BLaER1 (cell line): ENCODE measurements at regions not wholly inside any gene's neighbourhood (a gene's known extent, or its start where the extent isn't known, plus 50 kb on each side); places are given as distances from the start of the nearest gene placed in this dataset.

Source experiments
- H3K27ac ChIP-seq: shearing (Covaris generic); formaldehyde crosslinking; 2 replicates; pipeline ENCODE4 v1.8.1; 2022
- H3K27me3 ChIP-seq: shearing (Covaris generic); formaldehyde crosslinking; 2 replicates; pipeline ENCODE4 v1.8.1; 2022
- H3K36me3 ChIP-seq: shearing (Covaris generic); formaldehyde crosslinking; 2 replicates; pipeline ENCODE4 v1.8.1; 2022
- H3K4me1 ChIP-seq: shearing (Covaris generic); formaldehyde crosslinking; 2 replicates; pipeline ENCODE4 v1.8.1; 2022
- H3K4me2 ChIP-seq: shearing (Covaris generic); formaldehyde crosslinking; 2 replicates; pipeline ENCODE4 v1.8.1; 2022
- H3K4me3 ChIP-seq: shearing (Covaris generic); formaldehyde crosslinking; 2 replicates; pipeline ENCODE4 v1.8.1; 2022
- H3K9ac ChIP-seq: shearing (Covaris generic); formaldehyde crosslinking; 2 replicates; pipeline ENCODE4 v1.8.1; 2022
- H3K9me3 ChIP-seq: shearing (Covaris generic); formaldehyde crosslinking; 2 replicates; pipeline ENCODE4 v1.8.1; 2022
- H4K20me1 ChIP-seq: shearing (Covaris generic); formaldehyde crosslinking; 2 replicates; pipeline ENCODE4 v1.8.1; 2022
- Cebpa-rat ChIP-seq: shearing (Covaris generic); IDR thresholded peaks from 2 replicates; pipeline ENCODE4 v1.8.1; 2022

GRCh38 chr4:18292411-18292810 lies 270.9 kb upstream of the LCORL start:
- Histone ChIP-seq H3K9me3 (no peaks in the 10 kb centered on the region), H3K9ac (no peak overlapping the region)
- no peak for TF ChIP-seq Cebpa-rat

GRCh38 chr4:18291981-18292380 lies 270.4 kb upstream of the LCORL start:
- Histone ChIP-seq H3K36me3 (no peaks in the 10 kb centered on the region), H3K27ac (no peak overlapping the region), H3K9ac (no peak overlapping the region), H3K4me1 (no peaks in the 10 kb centered on the region), H3K27me3 (no peaks in the 10 kb centered on the region), H4K20me1 (no peaks in the 10 kb centered on the region), H3K9me3 (no peaks in the 10 kb centered on the region), H3K4me3 (no peak overlapping the region), H3K4me2 (no peak overlapping the region)
- TF ChIP-seq Cebpa-rat: no peak

More at GRCh38 chr4:18292411-18292810, 270.9 kb upstream of the LCORL start:
- Histone ChIP-seq H3K4me2 (no peak overlapping the region), H3K4me1 (no peaks in the 10 kb centered on the region), H3K4me3 (no peak overlapping the region), H3K27ac (no peak overlapping the region), H3K36me3 (no peaks in the 10 kb centered on the region), H4K20me1 (no peaks in the 10 kb centered on the region), H3K27me3 (no peaks in the 10 kb centered on the region)

- Histone ChIP-seq H3K4me1 (no peaks in the 10 kb centered on the region), H3K27me3 (no peaks in the 10 kb centered on the region), H3K4me2 (no peak overlapping the region), H4K20me1 (no peaks in the 10 kb centered on the region), H3K27ac (no peak overlapping the region), H3K9me3 (no peaks in the 10 kb centered on the region), H3K9ac (no peak overlapping the region), H3K36me3 (no peaks in the 10 kb centered on the region), H3K4me3 (no peak overlapping the region)
- no peak for TF ChIP-seq Cebpa-rat
Measured at GRCh38 chr4:18291256-18291655, 269.7 kb upstream of the LCORL start.

- Histone ChIP-seq H3K36me3 (no peaks in the 10 kb centered on the region), H3K4me1 (no peaks in the 10 kb centered on the region), H3K9ac (no peak overlapping the region), H3K4me3 (no peak overlapping the region), H3K4me2 (no peak overlapping the region), H4K20me1 (no peaks in the 10 kb centered on the region), H3K27me3 (no peaks in the 10 kb centered on the region), H3K9me3 (no peaks in the 10 kb centered on the region), H3K27ac (no peak overlapping the region)
- peak; percentile 88; the same call in 1 of the 2 replicates for TF ChIP-seq Cebpa-rat
Measured at GRCh38 chr4:18285357-18285756, 263.8 kb upstream of the LCORL start.

- no peak overlapping the region for H3K4me3 ChIP-seq
Measured at GRCh38 chr4:18278244-18278643, 256.7 kb upstream of the LCORL start.

GRCh38 chr4:18262832-18263231 lies 241.3 kb upstream of the LCORL start:
- Histone ChIP-seq H3K27ac (no peak overlapping the region), H3K9me3 (0 out of 2 replicates have a peak, but pooled peaks cover 5% of the 10 kb centered on the region), H3K9ac (no peak overlapping the region), H3K27me3 (no peaks in the 10 kb centered on the region), H3K4me1 (no peaks in the 10 kb centered on the region), H3K36me3 (no peaks in the 10 kb centered on the region), H3K4me3 (no peak overlapping the region), H4K20me1 (no peaks in the 10 kb centered on the region), H3K4me2 (no peak overlapping the region)
- TF ChIP-seq Cebpa-rat: no peak

More at GRCh38 chr4:18278244-18278643, 256.7 kb upstream of the LCORL start:
- TF ChIP-seq Cebpa-rat: no peak
- H3K4me2 ChIP-seq: no peak overlapping the region
- H3K9ac ChIP-seq: no peak overlapping the region
- H4K20me1 ChIP-seq: no peaks in the 10 kb centered on the region
- H3K27me3 ChIP-seq: no peaks in the 10 kb centered on the region
- no peaks in the 10 kb centered on the region for H3K4me1 ChIP-seq
- H3K36me3 ChIP-seq: no peaks in the 10 kb centered on the region
- H3K27ac ChIP-seq: no peak overlapping the region
- no peaks in the 10 kb centered on the region for H3K9me3 ChIP-seq

- Histone ChIP-seq H3K27ac (no peak overlapping the region), H3K9ac (no peak overlapping the region), H3K36me3 (no peaks in the 10 kb centered on the region), H3K4me2 (no peak overlapping the region), H3K9me3 (no peaks in the 10 kb centered on the region), H3K4me3 (no peak overlapping the region), H3K27me3 (no peaks in the 10 kb centered on the region), H4K20me1 (no peaks in the 10 kb centered on the region), H3K4me1 (no peaks in the 10 kb centered on the region)
- no peak for TF ChIP-seq Cebpa-rat
Measured at GRCh38 chr4:18252052-18252451, 230.5 kb upstream of the LCORL start.

GRCh38 chr4:18250564-18250963 lies 229.0 kb upstream of the LCORL start:
- no peaks in the 10 kb centered on the region for H3K27me3 ChIP-seq
- no peak overlapping the region for H3K4me2 ChIP-seq
- H3K9me3 ChIP-seq: no peaks in the 10 kb centered on the region
- H3K36me3 ChIP-seq: no peaks in the 10 kb centered on the region
- no peak overlapping the region for H3K27ac ChIP-seq
- no peak overlapping the region for H3K9ac ChIP-seq
- no peaks in the 10 kb centered on the region for H4K20me1 ChIP-seq
- no peak overlapping the region for H3K4me3 ChIP-seq
- TF ChIP-seq Cebpa-rat: no peak
- H3K4me1 ChIP-seq: no peaks in the 10 kb centered on the region

- no peak overlapping the region for H3K27ac ChIP-seq
Measured at GRCh38 chr4:18248611-18249010, 227.1 kb upstream of the LCORL start.

GRCh38 chr4:18247189-18247588 lies 225.6 kb upstream of the LCORL start:
- H3K4me1 ChIP-seq: no peaks in the 10 kb centered on the region
- H3K9me3 ChIP-seq: no peaks in the 10 kb centered on the region
- no peaks in the 10 kb centered on the region for H3K27me3 ChIP-seq
- H3K27ac ChIP-seq: no peak overlapping the region
- H3K36me3 ChIP-seq: no peaks in the 10 kb centered on the region
- TF ChIP-seq Cebpa-rat: no peak
- H3K4me2 ChIP-seq: no peak overlapping the region
- H3K9ac ChIP-seq: no peak overlapping the region
- no peaks in the 10 kb centered on the region for H4K20me1 ChIP-seq
- H3K4me3 ChIP-seq: no peak overlapping the region

More at GRCh38 chr4:18248611-18249010, 227.1 kb upstream of the LCORL start:
- no peaks in the 10 kb centered on the region for H4K20me1 ChIP-seq
- H3K4me1 ChIP-seq: no peaks in the 10 kb centered on the region
- no peak for TF ChIP-seq Cebpa-rat
- no peaks in the 10 kb centered on the region for H3K27me3 ChIP-seq
- H3K9me3 ChIP-seq: no peaks in the 10 kb centered on the region
- no peak overlapping the region for H3K4me2 ChIP-seq
- H3K9ac ChIP-seq: no peak overlapping the region
- H3K36me3 ChIP-seq: no peaks in the 10 kb centered on the region
- no peak overlapping the region for H3K4me3 ChIP-seq

- no peak for TF ChIP-seq Cebpa-rat
- no peaks in the 10 kb centered on the region for H3K9me3 ChIP-seq
- H3K27me3 ChIP-seq: no peaks in the 10 kb centered on the region
Measured at GRCh38 chr4:18242919-18243693, 221.6 kb upstream of the LCORL start.

More at GRCh38 chr4:18242919-18243693, 221.6 kb upstream of the LCORL start:
- H3K36me3 ChIP-seq: no peaks in the 10 kb centered on the region
- H3K27ac ChIP-seq: no peak overlapping the region
- H3K4me2 ChIP-seq: no peak overlapping the region
- no peaks in the 10 kb centered on the region for H4K20me1 ChIP-seq
- H3K4me1 ChIP-seq: no peaks in the 10 kb centered on the region
- H3K4me3 ChIP-seq: no peak overlapping the region
- no peak overlapping the region for H3K9ac ChIP-seq
